HEK293 (cell line): ENCODE measurements at regions not wholly inside any gene's neighbourhood (a gene's known extent, or its start where the extent isn't known, plus 50 kb on each side); places are given as distances from the start of the nearest gene placed in this dataset.

Source experiments
- BCL6B ChIP-seq: fragments of 450-650 bp; formaldehyde crosslinking; IDR thresholded peaks from 2 replicates; pipeline ENCODE4 v1.5.1; 2017; ENCODE audit warnings: missing biosample characterization, missing genetic modification characterization
- CTCF ChIP-seq: fragments of 450-650 bp; formaldehyde crosslinking; IDR thresholded peaks from 2 replicates; pipeline ENCODE4 v1.5.1; 2016; ENCODE audit warnings: missing biosample characterization, missing genetic modification characterization
- GLIS1 ChIP-seq: fragments of 450-650 bp; formaldehyde crosslinking; IDR thresholded peaks from 2 replicates; pipeline ENCODE4 v1.5.1; 2016; ENCODE audit warnings: missing biosample characterization, missing genetic modification characterization
- RBAK ChIP-seq: fragments of 450-650 bp; formaldehyde crosslinking; IDR thresholded peaks from 2 replicates; pipeline ENCODE4 v1.5.1; 2016; ENCODE audit warnings: missing biosample characterization, missing genetic modification characterization
- YY1 ChIP-seq: fragments of 450-650 bp; formaldehyde crosslinking; IDR thresholded peaks from 2 replicates; pipeline ENCODE4 v1.5.1; 2018; ENCODE audit warnings: missing biosample characterization, missing genetic modification characterization
- ZEB2 ChIP-seq: fragments of 450-650 bp; formaldehyde crosslinking; IDR thresholded peaks from 2 replicates; pipeline ENCODE4 v1.5.1; 2016; ENCODE audit warnings: missing biosample characterization, missing genetic modification characterization
- ZNF10 ChIP-seq: fragments of 450-650 bp; formaldehyde crosslinking; IDR thresholded peaks from 2 replicates; pipeline ENCODE4 v1.5.1; 2017; ENCODE audit warnings: missing biosample characterization, missing genetic modification characterization
- ZNF138 ChIP-seq: fragments of 450-650 bp; formaldehyde crosslinking; IDR thresholded peaks from 2 replicates; pipeline ENCODE4 v1.5.1; 2016; ENCODE audit warnings: missing biosample characterization, missing genetic modification characterization, borderline replicate concordance
- ZNF311 ChIP-seq: fragments of 450-650 bp; formaldehyde crosslinking; IDR thresholded peaks from 2 replicates; pipeline ENCODE4 v1.5.1; 2017; ENCODE audit warnings: missing biosample characterization, missing genetic modification characterization, borderline replicate concordance
- ZNF362 ChIP-seq: fragments of 450-650 bp; formaldehyde crosslinking; IDR thresholded peaks from 2 replicates; pipeline ENCODE4 v1.5.1; 2016; ENCODE audit warnings: missing biosample characterization, missing genetic modification characterization
- ZNF701 ChIP-seq: fragments of 450-650 bp; formaldehyde crosslinking; IDR thresholded peaks from 2 replicates; pipeline ENCODE4 v1.5.1; 2016; ENCODE audit warnings: missing biosample characterization, missing genetic modification characterization
- ZNF707 ChIP-seq: fragments of 450-650 bp; formaldehyde crosslinking; IDR thresholded peaks from 2 replicates; pipeline ENCODE4 v1.5.1; 2016; ENCODE audit warnings: missing biosample characterization, missing genetic modification characterization
- ZSCAN18 ChIP-seq: fragments of 450-650 bp; formaldehyde crosslinking; IDR thresholded peaks from 2 replicates; pipeline ENCODE4 v1.5.1; 2016; ENCODE audit warnings: missing biosample characterization, missing genetic modification characterization
- ZSCAN30 ChIP-seq: fragments of 450-650 bp; IDR thresholded peaks from 2 replicates; pipeline ENCODE4 v1.5.1; 2018; ENCODE audit warnings: missing biosample characterization, mild to moderate bottlenecking, missing genetic modification characterization, moderate library complexity

GRCh38 chr9:1918622-1919021 lies 96.5 kb upstream of the SMARCA2 start:
- TF ChIP-seq ZNF10 (tag by site-specific recombination) (no peak), YY1 (no peak), ZNF138 (no peak), ZNF701 (tag by site-specific recombination) (no peak), CTCF (no peak), ZSCAN18 (tag by site-specific recombination) (no peak), GLIS1 (tag by site-specific recombination) (no peak), ZNF362 (tag by site-specific recombination) (no peak), ZNF707 (no peak), ZEB2 (tag by site-specific recombination) (no peak), ZNF311 (no peak), BCL6B (no peak), RBAK (tag by site-specific recombination) (no peak), ZSCAN30 (tag by site-specific recombination) (no peak)
